GM21360 (cell line): ENCODE measurements at regions not wholly inside any gene's neighbourhood (a gene's known extent, or its start where the extent isn't known, plus 50 kb on each side); places are given as distances from the start of the nearest gene placed in this dataset.

Source experiments
- ATAC-seq: cut with Tn5 transposase; IDR thresholded peaks from one replicate; pipeline ENCODE4 v1.9.1; 2021; ENCODE audit warnings: mild to moderate bottlenecking, moderate library complexity; ENCODE audit not compliant: unreplicated experiment

- no peak for ATAC-seq
These were observed 499.0 kb downstream of the CPS1 start for GRCh38 chr2:211055438-211055837.

GRCh38 chr2:211061612-211062296 lies 505.4 kb downstream of the CPS1 start:
- ATAC-seq = no peak

GRCh38 chr2:211062297-211062612 lies 505.9 kb downstream of the CPS1 start:
- ATAC-seq = no peak

- no peak for ATAC-seq
These were observed 510.6 kb downstream of the CPS1 start for GRCh38 chr2:211067029-211067428.

- ATAC-seq = no peak
These were observed 511.8 kb downstream of the CPS1 start for GRCh38 chr2:211068108-211068780.

- ATAC-seq = no peak
These were observed 514.1 kb downstream of the CPS1 start for GRCh38 chr2:211070547-211070946.

GRCh38 chr2:211077216-211077767 lies 520.9 kb downstream of the CPS1 start:
- no peak for ATAC-seq

- ATAC-seq = no peak
These were observed 528.0 kb downstream of the CPS1 start for GRCh38 chr2:211084352-211084751.

- ATAC-seq = peak; percentile 63
These were observed 528.8 kb downstream of the CPS1 start for GRCh38 chr2:211085056-211085680.

- ATAC-seq = no peak
These were observed 529.6 kb downstream of the CPS1 start for GRCh38 chr2:211086049-211086448.

- ATAC-seq = no peak
These were observed 532.7 kb downstream of the CPS1 start for GRCh38 chr2:211089127-211089526.

GRCh38 chr2:211093743-211094303 lies 537.4 kb downstream of the CPS1 start:
- peak; percentile 75 for ATAC-seq

GRCh38 chr2:211103989-211104388 lies 547.6 kb downstream of the CPS1 start:
- ATAC-seq = no peak

GRCh38 chr2:211113334-211114175 lies 557.2 kb downstream of the CPS1 start:
- ATAC-seq = no peak

- ATAC-seq = no peak
These were observed 558.5 kb downstream of the CPS1 start for GRCh38 chr2:211114826-211115455.

GRCh38 chr2:211117026-211117425 lies 560.6 kb downstream of the CPS1 start:
- ATAC-seq = no peak

- ATAC-seq = no peak
These were observed 569.9 kb downstream of the CPS1 start for GRCh38 chr2:211126256-211126655.

- no peak for ATAC-seq
These were observed 571.1 kb downstream of the CPS1 start for GRCh38 chr2:211127501-211127900.

- ATAC-seq = no peak
These were observed 571.9 kb downstream of the CPS1 start for GRCh38 chr2:211128287-211128686.

GRCh38 chr2:211129798-211130197 lies 573.4 kb downstream of the CPS1 start:
- no peak for ATAC-seq
